ENCODE measurements at regions not wholly inside any gene's neighbourhood (a gene's known extent, or its start where the extent isn't known, plus 50 kb on each side); places are given as distances from the start of the nearest gene placed in this dataset.

DNA sequence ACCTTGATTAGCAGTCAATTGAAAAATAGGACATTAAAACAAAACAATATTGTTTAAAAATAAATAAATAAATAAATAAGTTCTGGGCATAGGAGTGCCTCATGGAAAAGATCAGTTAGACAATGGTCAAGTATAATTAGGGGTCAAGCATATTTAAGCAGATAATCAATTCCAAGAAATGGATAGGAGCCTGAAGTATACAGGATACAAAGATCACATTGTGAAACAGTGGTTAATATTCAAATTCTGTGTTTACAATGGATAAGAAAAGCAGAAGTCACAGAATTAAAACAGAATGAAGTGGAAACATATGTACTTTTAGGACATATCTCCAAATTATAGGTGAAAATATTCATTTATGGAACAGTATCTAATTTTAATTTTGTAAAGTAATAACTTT is 1028.6 kb upstream of the CITED2 start:
- ATAC-seq (replicated peaks in 1 of 4): no peak
- Histone ChIP-seq H3K9me3 (no peaks in the 10 kb centered on the region), H3K4me3 (ENCODE audit: control insufficient read depth in 1 of 2, extremely low read depth in 1 of 2, low read length in 1 of 2) (no peak overlapping the region), H3K4me1 (ENCODE audit: control insufficient read depth in 1 of 2, extremely low read depth in 1 of 2, insufficient read depth in 2 of 2, low read length in 2 of 2) (no peaks in the 10 kb centered on the region), H3K27ac (ENCODE audit: low read length) (no peak overlapping the region), H3K27me3 (replicated peaks in 1 of 2; ENCODE audit: control insufficient read depth in 2 of 2, extremely low read depth in 1 of 2, insufficient read depth in 2 of 2, low read length in 1 of 2) (no peaks in the 10 kb centered on the region), H3K36me3 (ENCODE audit: control insufficient read depth in 2 of 2, extremely low read depth in 1 of 2, insufficient read depth in 1 of 2, low read length in 1 of 2) (no peaks in the 10 kb centered on the region)
- Mint-ChIP-seq H3K4me3 (no peak overlapping the region), H3K9me3 (peaks cover 0 to 13% (median 5%) of the 10 kb centered on the region in 3 donors), H3K27me3 (peaks cover 0 to 4% of the 10 kb centered on the region in 2 donors), H3K36me3 (no peaks in the 10 kb centered on the region), H3K27ac (no peak overlapping the region), H3K4me1 (no peaks in the 10 kb centered on the region)
- POLR2A ChIA-PET: no interaction called here
- no peak for DNase-seq
- CTCF ChIA-PET: no interaction called here

DNA sequence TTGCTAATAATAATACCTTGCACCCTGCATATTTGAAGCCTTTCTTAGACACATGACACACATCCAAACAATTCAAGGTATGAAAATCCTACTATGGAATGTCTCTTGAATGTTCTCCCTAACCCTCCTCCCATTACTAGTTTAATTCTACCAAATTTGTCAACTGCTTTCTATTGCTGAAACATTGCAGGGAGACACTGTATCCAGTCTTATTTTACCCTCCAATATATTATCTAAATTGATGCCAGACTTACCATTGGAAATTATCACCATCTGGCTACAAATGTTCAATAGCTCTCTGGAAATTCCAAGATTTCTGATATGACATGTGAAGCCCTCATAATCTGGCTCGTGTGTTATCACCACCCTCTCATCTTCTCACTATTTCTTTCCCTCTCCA is 1027.3 kb upstream of the CITED2 start:
- Mint-ChIP-seq H3K9me3 (peaks cover 0 to 13% (median 3%) of the 10 kb centered on the region in 3 donors), H3K4me1 (no peaks in the 10 kb centered on the region), H3K27me3 (peaks cover 0 to 4% of the 10 kb centered on the region in 2 donors), H3K27ac (no peak overlapping the region), H3K4me3 (no peak overlapping the region), H3K36me3 (no peaks in the 10 kb centered on the region)
- WGBS (ENCODE audit: insufficient coverage): 100% methylated on average over 1 of the region's 1 CpG
- no peak overlapping the region for H3K27ac ChIP-seq (ENCODE audit: low read length)
- DNase-seq (no peak), ATAC-seq (replicated peaks in 1 of 4) (no peak)
- H3K27me3 ChIP-seq (replicated peaks in 1 of 2; ENCODE audit: control insufficient read depth in 2 of 2, extremely low read depth in 1 of 2, insufficient read depth in 2 of 2, low read length in 1 of 2): no peaks in the 10 kb centered on the region
- no peaks in the 10 kb centered on the region for H3K9me3 ChIP-seq
- H3K36me3 ChIP-seq (ENCODE audit: control insufficient read depth in 2 of 2, extremely low read depth in 1 of 2, insufficient read depth in 1 of 2, low read length in 1 of 2): no peaks in the 10 kb centered on the region
- POLR2A ChIA-PET: no interaction called here
- H3K4me1 ChIP-seq (ENCODE audit: control insufficient read depth in 1 of 2, extremely low read depth in 1 of 2, insufficient read depth in 2 of 2, low read length in 2 of 2): no peaks in the 10 kb centered on the region
- no peak overlapping the region for H3K4me3 ChIP-seq (ENCODE audit: control insufficient read depth in 1 of 2, extremely low read depth in 1 of 2, low read length in 1 of 2)
- CTCF ChIA-PET: interaction anchor here in 1 of 2 donors (0.5 kb wide), 1 partner anchor 1179 kb away, joined by 3 read pairs; no protein-coding TSS in a partner anchor

DNA sequence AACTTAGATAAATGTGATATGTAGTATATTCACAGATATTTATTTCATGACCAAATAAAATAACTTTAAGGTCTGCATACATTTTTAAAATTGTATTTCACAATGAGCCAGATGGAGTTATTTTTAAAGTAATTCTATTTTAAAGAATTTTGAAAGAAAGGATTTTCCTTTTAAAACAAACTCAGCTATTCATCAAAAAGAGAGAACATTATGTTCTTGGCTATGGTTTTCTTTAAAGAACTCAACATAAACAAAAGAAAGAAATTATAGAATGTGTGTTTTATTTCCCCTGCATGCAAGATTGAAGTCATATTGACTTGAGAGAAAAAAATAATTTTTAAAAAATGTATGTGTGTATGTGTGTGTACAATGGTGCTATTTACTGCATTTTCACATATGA is 1023.6 kb upstream of the CITED2 start:
- Histone ChIP-seq H3K4me3 (ENCODE audit: control insufficient read depth in 1 of 2, extremely low read depth in 1 of 2, low read length in 1 of 2) (no peak overlapping the region), H3K36me3 (ENCODE audit: control insufficient read depth in 2 of 2, extremely low read depth in 1 of 2, insufficient read depth in 1 of 2, low read length in 1 of 2) (no peaks in the 10 kb centered on the region), H3K27ac (ENCODE audit: low read length) (no peak overlapping the region), H3K4me1 (ENCODE audit: control insufficient read depth in 1 of 2, extremely low read depth in 1 of 2, insufficient read depth in 2 of 2, low read length in 2 of 2) (no peaks in the 10 kb centered on the region), H3K9me3 (no peaks in the 10 kb centered on the region), H3K27me3 (replicated peaks in 1 of 2; ENCODE audit: control insufficient read depth in 2 of 2, extremely low read depth in 1 of 2, insufficient read depth in 2 of 2, low read length in 1 of 2) (no peaks in the 10 kb centered on the region)
- Mint-ChIP-seq H3K4me1 (no peaks in the 10 kb centered on the region), H3K27me3 (peaks cover 0 to 4% of the 10 kb centered on the region in 2 donors), H3K9me3 (no peaks in the 10 kb centered on the region), H3K36me3 (no peaks in the 10 kb centered on the region), H3K27ac (no peak overlapping the region), H3K4me3 (no peak overlapping the region)
- no peak for DNase-seq
- no peak for ATAC-seq (replicated peaks in 1 of 4)
- ChIA-PET POLR2A (no interaction called here), CTCF (no interaction called here)

- no peaks in the 10 kb centered on the region for H3K9me3 Mint-ChIP-seq
- H3K27ac Mint-ChIP-seq: no peak overlapping the region
These were observed 1022.7 kb upstream of the CITED2 start for GRCh38 chr6:140397106-140397505.

GRCh38 chr6:140393665-140394540 is 1019.5 kb upstream of the CITED2 start:
- Histone ChIP-seq H3K27me3 (replicated peaks in 1 of 2; ENCODE audit: control insufficient read depth in 2 of 2, extremely low read depth in 1 of 2, insufficient read depth in 2 of 2, low read length in 1 of 2) (no peaks in the 10 kb centered on the region), H3K4me3 (ENCODE audit: control insufficient read depth in 1 of 2, extremely low read depth in 1 of 2, low read length in 1 of 2) (no peak overlapping the region), H3K4me1 (ENCODE audit: control insufficient read depth in 1 of 2, extremely low read depth in 1 of 2, insufficient read depth in 2 of 2, low read length in 2 of 2) (no peaks in the 10 kb centered on the region), H3K9me3 (no peaks in the 10 kb centered on the region), H3K36me3 (ENCODE audit: control insufficient read depth in 2 of 2, extremely low read depth in 1 of 2, insufficient read depth in 1 of 2, low read length in 1 of 2) (no peaks in the 10 kb centered on the region), H3K27ac (ENCODE audit: low read length) (no peak overlapping the region)
- ChIA-PET POLR2A (interaction anchor here in 1 of 2 donors (0.6 kb wide), 1 partner anchor 20 kb away, joined by 3 read pairs; no protein-coding TSS in a partner anchor), CTCF (no interaction called here)
- DNase-seq: no peak
- no CpG with 5 or more reads among the region's 6 CpGs for WGBS (ENCODE audit: insufficient coverage)
- ATAC-seq (replicated peaks in 1 of 4): no peak
- Mint-ChIP-seq H3K4me1 (no peaks in the 10 kb centered on the region), H3K36me3 (no peaks in the 10 kb centered on the region), H3K27me3 (peaks cover 0 to 3% of the 10 kb centered on the region in 2 donors), H3K9me3 (no peaks in the 10 kb centered on the region), H3K4me3 (no peak overlapping the region), H3K27ac (no peak overlapping the region)

More at GRCh38 chr6:140397106-140397505, 1022.7 kb upstream of the CITED2 start:
- peaks cover 0 to 5% of the 10 kb centered on the region in 2 donors for H3K27me3 Mint-ChIP-seq
- H3K36me3 ChIP-seq (ENCODE audit: control insufficient read depth in 2 of 2, extremely low read depth in 1 of 2, insufficient read depth in 1 of 2, low read length in 1 of 2): no peaks in the 10 kb centered on the region
- WGBS (ENCODE audit: insufficient coverage): no CpG with 5 or more reads among the region's 1 CpG
- H3K36me3 Mint-ChIP-seq: no peaks in the 10 kb centered on the region
- POLR2A ChIA-PET: no interaction called here
- CTCF ChIA-PET: no interaction called here
- H3K9me3 ChIP-seq: no peaks in the 10 kb centered on the region
- ATAC-seq (replicated peaks in 1 of 4): no peak
- no peak overlapping the region for H3K27ac ChIP-seq (ENCODE audit: low read length)
- H3K4me1 Mint-ChIP-seq: no peaks in the 10 kb centered on the region
- no peak for DNase-seq
- no peaks in the 10 kb centered on the region for H3K27me3 ChIP-seq (replicated peaks in 1 of 2; ENCODE audit: control insufficient read depth in 2 of 2, extremely low read depth in 1 of 2, insufficient read depth in 2 of 2, low read length in 1 of 2)
- H3K4me3 Mint-ChIP-seq: no peak overlapping the region
- H3K4me3 ChIP-seq (ENCODE audit: control insufficient read depth in 1 of 2, extremely low read depth in 1 of 2, low read length in 1 of 2): no peak overlapping the region
- no peaks in the 10 kb centered on the region for H3K4me1 ChIP-seq (ENCODE audit: control insufficient read depth in 1 of 2, extremely low read depth in 1 of 2, insufficient read depth in 2 of 2, low read length in 2 of 2)

DNA sequence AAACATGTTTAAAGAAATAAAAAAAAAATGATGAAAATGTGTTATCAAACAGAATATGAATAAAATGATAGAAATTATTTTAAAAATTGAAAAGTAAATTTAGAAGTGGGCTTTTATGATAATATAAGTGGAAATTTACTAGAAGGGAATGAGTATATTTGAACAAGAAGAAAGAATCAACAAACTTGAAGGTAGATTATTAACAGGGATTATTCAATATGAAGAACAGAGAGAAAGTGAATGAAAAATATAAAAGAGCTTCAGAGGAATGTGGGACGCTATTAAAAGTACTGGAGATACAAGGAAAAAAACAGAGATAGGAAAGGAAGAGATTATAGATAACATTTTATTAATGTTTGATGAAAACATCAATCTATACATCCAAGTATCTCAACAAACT is 1014.4 kb upstream of the CITED2 start:
- Histone ChIP-seq H3K4me3 (ENCODE audit: control insufficient read depth in 1 of 2, extremely low read depth in 1 of 2, low read length in 1 of 2) (no peak overlapping the region), H3K36me3 (ENCODE audit: control insufficient read depth in 2 of 2, extremely low read depth in 1 of 2, insufficient read depth in 1 of 2, low read length in 1 of 2) (no peaks in the 10 kb centered on the region)
- no peak overlapping the region for H3K27ac Mint-ChIP-seq

More for the DNA sequence above, 1014.4 kb upstream of the CITED2 start:
- DNase-seq (no peak), ATAC-seq (replicated peaks in 1 of 4) (no peak)
- Mint-ChIP-seq H3K27me3 (peaks cover 0 to 14% of the 10 kb centered on the region in 2 donors), H3K4me1 (no peaks in the 10 kb centered on the region), H3K36me3 (no peaks in the 10 kb centered on the region), H3K9me3 (peaks cover 0 to 13% (median 10%) of the 10 kb centered on the region in 3 donors), H3K4me3 (no peak overlapping the region)
- Histone ChIP-seq H3K27ac (ENCODE audit: low read length) (no peak overlapping the region), H3K27me3 (replicated peaks in 1 of 2; ENCODE audit: control insufficient read depth in 2 of 2, extremely low read depth in 1 of 2, insufficient read depth in 2 of 2, low read length in 1 of 2) (no peaks in the 10 kb centered on the region), H3K9me3 (no peaks in the 10 kb centered on the region), H3K4me1 (ENCODE audit: control insufficient read depth in 1 of 2, extremely low read depth in 1 of 2, insufficient read depth in 2 of 2, low read length in 2 of 2) (no peaks in the 10 kb centered on the region)
- no CpG with 5 or more reads among the region's 1 CpG for WGBS (ENCODE audit: insufficient coverage)
- ChIA-PET POLR2A (no interaction called here), CTCF (no interaction called here)

Measured in T-cell (primary cell).